DMS53 (cell line): ENCODE measurements at regions not wholly inside any gene's neighbourhood (a gene's known extent, or its start where the extent isn't known, plus 50 kb on each side); places are given as distances from the start of the nearest gene placed in this dataset.

Experiments
- DNase-seq: peaks from one replicate; lab custom pipeline; 2025; lab: John Stamatoyannopoulos, UW

- DNase-seq: no peak
Observed at GRCh38 chr3:148583793-148584192, 113.9 kb upstream of the AGTR1 start.

- DNase-seq: no peak
Observed at GRCh38 chr3:148584438-148584837, 113.3 kb upstream of the AGTR1 start.

GRCh38 chr3:148585671-148586379 is 111.9 kb upstream of the AGTR1 start:
- peak; percentile 12 for DNase-seq

GRCh38 chr3:148588291-148588690 is 109.4 kb upstream of the AGTR1 start:
- no peak for DNase-seq

- no peak for DNase-seq
Observed at GRCh38 chr3:148591525-148591924, 106.2 kb upstream of the AGTR1 start.

- no peak for DNase-seq
Observed at GRCh38 chr3:148598619-148599018, 99.1 kb upstream of the AGTR1 start.

GRCh38 chr3:148599481-148599880 is 98.2 kb upstream of the AGTR1 start:
- no peak for DNase-seq

- DNase-seq: peak; percentile 53
Observed at GRCh38 chr3:148600440-148600839, 97.3 kb upstream of the AGTR1 start.

GRCh38 chr3:148600902-148601765 is 96.6 kb upstream of the AGTR1 start:
- peak; percentile 97 for DNase-seq

- DNase-seq: peak; percentile 94
Observed at GRCh38 chr3:148601766-148602685, 95.7 kb upstream of the AGTR1 start.

- DNase-seq: peak; percentile 58
Observed at GRCh38 chr3:148604270-148605085, 93.2 kb upstream of the AGTR1 start.

GRCh38 chr3:148605521-148605920 is 92.2 kb upstream of the AGTR1 start:
- no peak for DNase-seq

GRCh38 chr3:148606979-148607378 is 90.7 kb upstream of the AGTR1 start:
- no peak for DNase-seq

GRCh38 chr3:148607491-148607890 is 90.2 kb upstream of the AGTR1 start:
- no peak for DNase-seq

GRCh38 chr3:148612278-148612677 is 85.4 kb upstream of the AGTR1 start:
- DNase-seq: no peak

- no peak for DNase-seq
Observed at GRCh38 chr3:148615382-148615781, 82.3 kb upstream of the AGTR1 start.

- DNase-seq: peak; percentile 70
Observed at GRCh38 chr3:148625095-148625736, 72.5 kb upstream of the AGTR1 start.

GRCh38 chr3:148625991-148626390 is 71.7 kb upstream of the AGTR1 start:
- DNase-seq: no peak

- no peak for DNase-seq
Observed at GRCh38 chr3:148629006-148629405, 68.7 kb upstream of the AGTR1 start.

- DNase-seq: peak; percentile 66
Observed at GRCh38 chr3:148631124-148631903, 66.4 kb upstream of the AGTR1 start.
